ENCODE measurements at regions not wholly inside any gene's neighbourhood (a gene's known extent, or its start where the extent isn't known, plus 50 kb on each side); places are given as distances from the start of the nearest gene placed in this dataset.
"Not testable (repeated sequence)": the region's sequence is repeated elsewhere in the genome, so short reads cannot be mapped to it uniquely, and the experiment has no call there.

GRCh38 chr9:23041466-23041865 lies 594.8 kb downstream of the DMRTA1 start:
- Histone ChIP-seq H3K4me1 (ENCODE audit: control insufficient read depth, insufficient read depth, low read length, poor library complexity, severe bottlenecking) (no peaks in the 10 kb centered on the region), H3K27me3 (ENCODE audit: control insufficient read depth, insufficient read depth, low read length) (no peaks in the 10 kb centered on the region), H3K27ac (ENCODE audit: insufficient read depth, low read length, poor library complexity, severe bottlenecking) (no peak overlapping the region), H3K36me3 (ENCODE audit: control insufficient read depth, insufficient read depth, low read length) (no peaks in the 10 kb centered on the region), H3K4me3 (ENCODE audit: low read depth, low read length) (no peak overlapping the region), H3K9me3 (ENCODE audit: control insufficient read depth in 2 of 2, low read length in 2 of 2) (no peaks in the 10 kb centered on the region)
- Mint-ChIP-seq H3K36me3 (no peaks in the 10 kb centered on the region), H3K4me3 (no peak overlapping the region), H3K4me1 (no peaks in the 10 kb centered on the region), H3K27ac (no peak overlapping the region), H3K9me3 (peaks cover 1 to 19% (median 8%) of the 10 kb centered on the region in 7 donors), H3K27me3 (no peaks in the 10 kb centered on the region)
- DNase-seq (no peak), ATAC-seq (ENCODE audit: low read depth in 2 of 2) (no peak)

GRCh38 chr9:23044549-23044948 lies 597.9 kb downstream of the DMRTA1 start:
- no peak overlapping the region for H3K27ac ChIP-seq (ENCODE audit: insufficient read depth, low read length, poor library complexity, severe bottlenecking)
- Mint-ChIP-seq H3K4me3 (no peak overlapping the region), H3K27me3 (no peaks in the 10 kb centered on the region), H3K36me3 (no peaks in the 10 kb centered on the region), H3K9me3 (peaks cover 0 to 26% (median 11%) of the 10 kb centered on the region in 7 donors), H3K4me1 (no peaks in the 10 kb centered on the region), H3K27ac (no peak overlapping the region)
- H3K9me3 ChIP-seq (ENCODE audit: control insufficient read depth in 2 of 2, low read length in 2 of 2) = no peaks in the 10 kb centered on the region
- H3K36me3 ChIP-seq (ENCODE audit: control insufficient read depth, insufficient read depth, low read length) = no peaks in the 10 kb centered on the region
- ATAC-seq (ENCODE audit: low read depth in 2 of 2) (no peak), DNase-seq (no peak)
- H3K4me3 ChIP-seq (ENCODE audit: low read depth, low read length) = no peak overlapping the region
- H3K27me3 ChIP-seq (ENCODE audit: control insufficient read depth, insufficient read depth, low read length) = no peaks in the 10 kb centered on the region
- no peaks in the 10 kb centered on the region for H3K4me1 ChIP-seq (ENCODE audit: control insufficient read depth, insufficient read depth, low read length, poor library complexity, severe bottlenecking)

GRCh38 chr9:23046026-23046425 lies 599.4 kb downstream of the DMRTA1 start:
- not testable (repeated sequence) for H3K36me3 ChIP-seq (ENCODE audit: control insufficient read depth, insufficient read depth, low read length); ATAC-seq (ENCODE audit: low read depth in 2 of 2); H3K27ac ChIP-seq (ENCODE audit: insufficient read depth, low read length, poor library complexity, severe bottlenecking); H3K4me1 Mint-ChIP-seq; H3K27ac Mint-ChIP-seq; H3K27me3 Mint-ChIP-seq; H3K27me3 ChIP-seq (ENCODE audit: control insufficient read depth, insufficient read depth, low read length); H3K4me1 ChIP-seq (ENCODE audit: control insufficient read depth, insufficient read depth, low read length, poor library complexity, severe bottlenecking); DNase-seq; H3K4me3 Mint-ChIP-seq; H3K9me3 ChIP-seq (ENCODE audit: control insufficient read depth in 2 of 2, low read length in 2 of 2); H3K36me3 Mint-ChIP-seq; H3K4me3 ChIP-seq (ENCODE audit: low read depth, low read length)
- peaks cover 3 to 26% (median 12%) of the 10 kb centered on the region in 7 donors for H3K9me3 Mint-ChIP-seq

GRCh38 chr9:23050548-23050947 lies 603.9 kb downstream of the DMRTA1 start:
- Mint-ChIP-seq H3K9me3 (peaks cover 0 to 17% (median 7%) of the 10 kb centered on the region in 7 donors), H3K4me3 (no peak overlapping the region), H3K4me1 (no peaks in the 10 kb centered on the region), H3K36me3 (no peaks in the 10 kb centered on the region), H3K27ac (no peak overlapping the region), H3K27me3 (no peaks in the 10 kb centered on the region)
- Histone ChIP-seq H3K4me1 (ENCODE audit: control insufficient read depth, insufficient read depth, low read length, poor library complexity, severe bottlenecking) (no peaks in the 10 kb centered on the region), H3K36me3 (ENCODE audit: control insufficient read depth, insufficient read depth, low read length) (no peaks in the 10 kb centered on the region), H3K9me3 (ENCODE audit: control insufficient read depth in 2 of 2, low read length in 2 of 2) (peaks cover 0 to 2% of the 10 kb centered on the region in 2 experiments), H3K27me3 (ENCODE audit: control insufficient read depth, insufficient read depth, low read length) (no peaks in the 10 kb centered on the region), H3K4me3 (ENCODE audit: low read depth, low read length) (no peak overlapping the region), H3K27ac (ENCODE audit: insufficient read depth, low read length, poor library complexity, severe bottlenecking) (no peak overlapping the region)
- ATAC-seq (ENCODE audit: low read depth in 2 of 2) (no peak), DNase-seq (no peak)

GRCh38 chr9:23073136-23073535 lies 626.5 kb downstream of the DMRTA1 start:
- DNase-seq = no peak
- Mint-ChIP-seq H3K27ac (no peak overlapping the region), H3K4me1 (no peaks in the 10 kb centered on the region), H3K9me3 (peaks cover 0 to 13% (median 8%) of the 10 kb centered on the region in 7 donors), H3K36me3 (no peaks in the 10 kb centered on the region), H3K4me3 (no peak overlapping the region), H3K27me3 (no peaks in the 10 kb centered on the region)
- Histone ChIP-seq H3K4me3 (ENCODE audit: low read depth, low read length) (no peak overlapping the region), H3K36me3 (ENCODE audit: control insufficient read depth, insufficient read depth, low read length) (no peaks in the 10 kb centered on the region), H3K4me1 (ENCODE audit: control insufficient read depth, insufficient read depth, low read length, poor library complexity, severe bottlenecking) (no peaks in the 10 kb centered on the region), H3K9me3 (ENCODE audit: control insufficient read depth in 2 of 2, low read length in 2 of 2) (peaks cover 0 to 2% of the 10 kb centered on the region in 2 experiments), H3K27ac (ENCODE audit: insufficient read depth, low read length, poor library complexity, severe bottlenecking) (no peak overlapping the region), H3K27me3 (ENCODE audit: control insufficient read depth, insufficient read depth, low read length) (no peaks in the 10 kb centered on the region)
- ATAC-seq (ENCODE audit: low read depth in 2 of 2) = no peak

- H3K9me3 Mint-ChIP-seq = peaks cover 1 to 15% (median 6%) of the 10 kb centered on the region in 7 donors
- H3K36me3 ChIP-seq (ENCODE audit: control insufficient read depth, insufficient read depth, low read length) = no peaks in the 10 kb centered on the region
- no peak overlapping the region for H3K27ac Mint-ChIP-seq
- no peaks in the 10 kb centered on the region for H3K27me3 ChIP-seq (ENCODE audit: control insufficient read depth, insufficient read depth, low read length)
- H3K27ac ChIP-seq (ENCODE audit: insufficient read depth, low read length, poor library complexity, severe bottlenecking) = no peak overlapping the region
- H3K4me1 Mint-ChIP-seq = no peaks in the 10 kb centered on the region
- H3K4me3 Mint-ChIP-seq = no peak overlapping the region
- DNase-seq (no peak), ATAC-seq (ENCODE audit: low read depth in 2 of 2) (no peak)
- no peaks in the 10 kb centered on the region for H3K36me3 Mint-ChIP-seq
- H3K27me3 Mint-ChIP-seq = no peaks in the 10 kb centered on the region
- no peaks in the 10 kb centered on the region for H3K4me1 ChIP-seq (ENCODE audit: control insufficient read depth, insufficient read depth, low read length, poor library complexity, severe bottlenecking)
- peaks cover 0 to 1% of the 10 kb centered on the region in 2 experiments for H3K9me3 ChIP-seq (ENCODE audit: control insufficient read depth in 2 of 2, low read length in 2 of 2)
- H3K4me3 ChIP-seq (ENCODE audit: low read depth, low read length) = no peak overlapping the region
These were observed 633.2 kb downstream of the DMRTA1 start for GRCh38 chr9:23079798-23080197.

DNA sequence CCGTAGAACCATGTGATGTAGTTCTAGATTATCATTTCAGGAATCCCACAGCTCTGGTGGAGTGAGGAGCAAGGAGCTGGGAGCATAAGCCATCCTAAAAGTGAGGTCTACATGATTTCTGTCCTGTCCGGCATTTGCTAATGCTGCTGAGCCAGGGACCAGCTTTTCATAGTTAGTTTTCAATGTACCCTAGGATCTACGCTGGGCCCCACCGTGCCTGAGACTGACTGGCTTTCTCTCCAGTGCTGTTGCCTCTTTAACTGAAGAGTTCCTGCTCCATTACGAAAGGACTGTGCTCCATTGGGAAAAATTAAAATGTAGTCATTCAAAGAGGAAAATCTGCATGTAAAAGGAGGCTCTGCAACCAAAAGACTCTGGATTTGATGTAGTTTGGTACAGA lies 634.8 kb downstream of the DMRTA1 start:
- ATAC-seq (ENCODE audit: low read depth in 2 of 2) (no peak), DNase-seq (no peak)
- no peaks in the 10 kb centered on the region for H3K36me3 ChIP-seq (ENCODE audit: control insufficient read depth, insufficient read depth, low read length)
- no peak overlapping the region for H3K4me3 ChIP-seq (ENCODE audit: low read depth, low read length)
- H3K9me3 ChIP-seq (ENCODE audit: control insufficient read depth in 2 of 2, low read length in 2 of 2) = peaks cover 0 to 1% of the 10 kb centered on the region in 2 experiments
- no peaks in the 10 kb centered on the region for H3K4me1 Mint-ChIP-seq
- H3K27ac ChIP-seq (ENCODE audit: insufficient read depth, low read length, poor library complexity, severe bottlenecking) = no peak overlapping the region
- H3K27me3 Mint-ChIP-seq = no peaks in the 10 kb centered on the region
- H3K4me3 Mint-ChIP-seq = no peak overlapping the region
- no peaks in the 10 kb centered on the region for H3K27me3 ChIP-seq (ENCODE audit: control insufficient read depth, insufficient read depth, low read length)
- H3K36me3 Mint-ChIP-seq = no peaks in the 10 kb centered on the region
- no peaks in the 10 kb centered on the region for H3K4me1 ChIP-seq (ENCODE audit: control insufficient read depth, insufficient read depth, low read length, poor library complexity, severe bottlenecking)
- H3K9me3 Mint-ChIP-seq = peaks cover 2 to 19% (median 6%) of the 10 kb centered on the region in 7 donors
- H3K27ac Mint-ChIP-seq = no peak overlapping the region

- peak in 1 of 2 donors; percentile 16 for ATAC-seq (ENCODE audit: low read depth in 2 of 2)
- DNase-seq = no peak
- Histone ChIP-seq H3K36me3 (ENCODE audit: control insufficient read depth, insufficient read depth, low read length) (no peaks in the 10 kb centered on the region), H3K4me1 (ENCODE audit: control insufficient read depth, insufficient read depth, low read length, poor library complexity, severe bottlenecking) (no peaks in the 10 kb centered on the region), H3K4me3 (ENCODE audit: low read depth, low read length) (no peak overlapping the region), H3K27me3 (ENCODE audit: control insufficient read depth, insufficient read depth, low read length) (no peaks in the 10 kb centered on the region), H3K27ac (ENCODE audit: insufficient read depth, low read length, poor library complexity, severe bottlenecking) (no peak overlapping the region), H3K9me3 (ENCODE audit: control insufficient read depth in 2 of 2, low read length in 2 of 2) (peaks cover 0 to 4% of the 10 kb centered on the region in 2 experiments)
- Mint-ChIP-seq H3K4me3 (no peak overlapping the region), H3K27ac (no peak overlapping the region), H3K27me3 (no peaks in the 10 kb centered on the region), H3K4me1 (no peaks in the 10 kb centered on the region), H3K36me3 (no peaks in the 10 kb centered on the region), H3K9me3 (peaks cover 0 to 16% (median 6%) of the 10 kb centered on the region in 7 donors)
These were observed 642.3 kb downstream of the DMRTA1 start for GRCh38 chr9:23088932-23089364.
